Panc1 (cell line): ENCODE measurements at regions not wholly inside any gene's neighbourhood (a gene's known extent, or its start where the extent isn't known, plus 50 kb on each side); places are given as distances from the start of the nearest gene placed in this dataset.

Source experiments
- ATAC-seq: fragments of 200-7000 bp; cut with Tn5 transposase; 2 replicates; pipeline ENCODE4 v1.9.1; 2020; ENCODE audit warnings: mild to moderate bottlenecking, moderate library complexity
- BruUV-seq: library from RNA; stranded (reverse); fragments of 400-500 nt; replicated peaks from 2 replicates; lab custom pipeline; 2021; lab: Mats Ljungman, UMichigan
- CTCF ChIA-PET: fragments of 300-600 bp; sonication (Branson Sonifier 250); formaldehyde crosslinking; loops from one replicate; lab custom pipeline; 2022; ENCODE audit warnings: antibody characterized with exemption; lab: Charles Lee
- POLR2A ChIA-PET: fragments of 300-600 bp; sonication (Branson Sonifier 250); formaldehyde crosslinking; loops from one replicate; lab custom pipeline; 2022; ENCODE audit warnings: antibody characterized with exemption; lab: Charles Lee
- DNase-seq: peaks from one replicate; pipeline ENCODE4 v3.0.0-alpha.2; 2010; ENCODE audit warnings: low read depth, low spot score
- H3K27ac ChIP-seq: 2 replicates; pipeline ENCODE4 v1.5.1; 2011; ENCODE audit warnings: mild to moderate bottlenecking, low read length, inconsistent platforms
- H3K27me3 ChIP-seq: fragments of 200-500 bp; sonication (Bioruptor generic); 2 replicates; pipeline ENCODE4 v1.6.0; 2014; ENCODE audit warnings: low read length, inconsistent platforms; ENCODE audit not compliant: control insufficient read depth, insufficient read depth
- H3K36me3 ChIP-seq: fragments of 200-500 bp; sonication (Bioruptor generic); 2 replicates; pipeline ENCODE4 v1.5.1; 2014; ENCODE audit warnings: inconsistent platforms, mild to moderate bottlenecking, low read length, moderate library complexity; ENCODE audit not compliant: control insufficient read depth, insufficient read depth
- H3K4me1 ChIP-seq: 2 replicates; pipeline ENCODE4 v1.5.1; 2011; ENCODE audit warnings: inconsistent platforms, mild to moderate bottlenecking, low read length, moderate library complexity; ENCODE audit not compliant: control insufficient read depth, insufficient read depth
- H3K4me3 ChIP-seq, 2 experiments: 2 replicates each; pipeline ENCODE4 v1.5.1; 2011 to 2012; ENCODE audit warnings: low read depth in 2 of 2, low read length in 2 of 2, mild to moderate bottlenecking in 2 of 2, inconsistent platforms in 1 of 2, moderate library complexity in 1 of 2
- H3K9me3 ChIP-seq: fragments of 200-500 bp; sonication (Bioruptor generic); 2 replicates; pipeline ENCODE4 v1.5.1; 2014; ENCODE audit warnings: low read depth, mild to moderate bottlenecking, inconsistent platforms, low read length, moderate library complexity; ENCODE audit not compliant: control insufficient read depth, insufficient read depth
- POLR2AphosphoS5 ChIP-seq: IDR thresholded peaks from 2 replicates; pipeline ENCODE4 v1.6.1; 2012; ENCODE audit warnings: mild to moderate bottlenecking, low read depth, low read length, moderate library complexity
- REST ChIP-seq, 2 experiments: IDR thresholded peaks; 2 replicates each; pipeline ENCODE4 v1.6.1; 2011 to 2012; ENCODE audit warnings: low read depth in 2 of 2, control low read depth in 1 of 2, low read length in 1 of 2, mild to moderate bottlenecking in 1 of 2, moderate library complexity in 1 of 2; ENCODE audit not compliant: insufficient read depth in 1 of 2
- SIN3A ChIP-seq: IDR thresholded peaks from 2 replicates; pipeline ENCODE4 v1.6.1; 2012; ENCODE audit warnings: low read depth, mild to moderate bottlenecking, low read length, moderate library complexity, borderline replicate concordance; ENCODE audit not compliant: insufficient read depth
- TCF7L2 ChIP-seq: IDR thresholded peaks from 2 replicates; pipeline ENCODE4 v1.6.1; 2011; ENCODE audit warnings: mild to moderate bottlenecking, low read depth, low read length, inconsistent platforms
- in situ Hi-C: cut with HindIII; loops from 2 replicates; pipeline ENCODE4 v1.10.0; 2016; ENCODE audit warnings: low sequenced_read_pairs, low pct_unique_long_range_greater_than_20kb
- intact Hi-C: fragments of 100-400 bp; cut with micrococcal nuclease; formaldehyde crosslinking; loops from one replicate; pipeline ENCODE4 v1.10.0; 2022; ENCODE audit not compliant: unreplicated experiment
- TF ChIP-seq, protein P1 (sequence below): fragments of 450-650 bp; IDR thresholded peaks from 2 replicates; pipeline ENCODE4 v1.5.1; 2017; ENCODE audit warnings: mild to moderate bottlenecking

- intact Hi-C loops = no loop called here
- Histone ChIP-seq H3K4me3 (no peak overlapping the region), H3K36me3 (no peaks in the 10 kb centered on the region), H3K4me1 (no peaks in the 10 kb centered on the region), H3K27me3 (peaks cover 6% of the 10 kb centered on the region), H3K27ac (no peak overlapping the region), H3K9me3 (no peaks in the 10 kb centered on the region)
- BruUV-seq = no TSS peak
- CTCF ChIA-PET = no interaction called here
- POLR2A ChIA-PET = no interaction called here
- in situ Hi-C loops = no loop called here
- DNase-seq (no peak), ATAC-seq (no peak)
- TF ChIP-seq, protein P1, sequence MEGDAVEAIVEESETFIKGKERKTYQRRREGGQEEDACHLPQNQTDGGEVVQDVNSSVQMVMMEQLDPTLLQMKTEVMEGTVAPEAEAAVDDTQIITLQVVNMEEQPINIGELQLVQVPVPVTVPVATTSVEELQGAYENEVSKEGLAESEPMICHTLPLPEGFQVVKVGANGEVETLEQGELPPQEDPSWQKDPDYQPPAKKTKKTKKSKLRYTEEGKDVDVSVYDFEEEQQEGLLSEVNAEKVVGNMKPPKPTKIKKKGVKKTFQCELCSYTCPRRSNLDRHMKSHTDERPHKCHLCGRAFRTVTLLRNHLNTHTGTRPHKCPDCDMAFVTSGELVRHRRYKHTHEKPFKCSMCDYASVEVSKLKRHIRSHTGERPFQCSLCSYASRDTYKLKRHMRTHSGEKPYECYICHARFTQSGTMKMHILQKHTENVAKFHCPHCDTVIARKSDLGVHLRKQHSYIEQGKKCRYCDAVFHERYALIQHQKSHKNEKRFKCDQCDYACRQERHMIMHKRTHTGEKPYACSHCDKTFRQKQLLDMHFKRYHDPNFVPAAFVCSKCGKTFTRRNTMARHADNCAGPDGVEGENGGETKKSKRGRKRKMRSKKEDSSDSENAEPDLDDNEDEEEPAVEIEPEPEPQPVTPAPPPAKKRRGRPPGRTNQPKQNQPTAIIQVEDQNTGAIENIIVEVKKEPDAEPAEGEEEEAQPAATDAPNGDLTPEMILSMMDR = no peak
- TF ChIP-seq TCF7L2 = no peak
- TF ChIP-seq SIN3A = no peak
These were observed 135.3 kb downstream of the WSCD1 start for GRCh38 chr17:6205525-6205924.

- Histone ChIP-seq H3K4me1 (no peaks in the 10 kb centered on the region), H3K27me3 (peaks cover 6% of the 10 kb centered on the region), H3K36me3 (no peaks in the 10 kb centered on the region), H3K27ac (no peak overlapping the region), H3K4me3 (no peak overlapping the region), H3K9me3 (no peaks in the 10 kb centered on the region)
- in situ Hi-C loops (no loop called here), intact Hi-C loops (no loop called here)
- no TSS peak for BruUV-seq
- CTCF ChIA-PET = no interaction called here
- ATAC-seq = no peak
- DNase-seq = no peak
- TF ChIP-seq, protein P1 = no peak
- no peak for TF ChIP-seq TCF7L2
- no peak for TF ChIP-seq SIN3A
- TF ChIP-seq POLR2AphosphoS5 = no peak
- no peak for TF ChIP-seq REST (IDR thresholded peaks at IDR 0.05; ENCODE audit: insufficient read depth in 1 of 2, low read depth in 2 of 2, low read length in 1 of 2)
- POLR2A ChIA-PET = no interaction called here
These were observed 134.9 kb downstream of the WSCD1 start for GRCh38 chr17:6205033-6205432.
